Activated naive CD4-positive, alpha-beta T cell treated with anti-CD3 and anti-CD28 coated beads, Interleukin-2, amount 50 U/mL, for 24 hours (primary cell): ENCODE measurements at regions not wholly inside any gene's neighbourhood (a gene's known extent, or its start where the extent isn't known, plus 50 kb on each side); places are given as distances from the start of the nearest gene placed in this dataset.

ENCODE experiments used
- H3K27ac Mint-ChIP-seq: one replicate; pipeline ENCODE4 v1.8.0; 2021; ENCODE audit warnings: mild to moderate bottlenecking, mixed read lengths
- H3K27me3 Mint-ChIP-seq: one replicate; pipeline ENCODE4 v1.8.0; 2021; ENCODE audit warnings: mixed read lengths
- H3K36me3 Mint-ChIP-seq: one replicate; pipeline ENCODE4 v1.8.0; 2021; ENCODE audit warnings: mixed read lengths
- H3K4me1 Mint-ChIP-seq: one replicate; pipeline ENCODE4 v1.8.0; 2021; ENCODE audit warnings: mixed read lengths
- H3K4me3 Mint-ChIP-seq: one replicate; pipeline ENCODE4 v1.8.0; 2021; ENCODE audit warnings: mild to moderate bottlenecking, mixed read lengths
- H3K9me3 Mint-ChIP-seq: one replicate; pipeline ENCODE4 v1.8.0; 2021; ENCODE audit warnings: mixed read lengths

GRCh38 chr3:144148356-144148755 lies 176.7 kb downstream of the DIPK2A start:
- Mint-ChIP-seq H3K36me3 (no peaks in the 10 kb centered on the region), H3K27me3 (peaks cover 4% of the 10 kb centered on the region), H3K9me3 (no peaks in the 10 kb centered on the region), H3K4me1 (no peaks in the 10 kb centered on the region), H3K4me3 (no peak overlapping the region), H3K27ac (no peak overlapping the region)

- no peak overlapping the region for H3K4me3 Mint-ChIP-seq
- H3K27ac Mint-ChIP-seq, result no peak overlapping the region
- H3K27me3 Mint-ChIP-seq, result peaks cover 2% of the 10 kb centered on the region
- H3K4me1 Mint-ChIP-seq, result no peaks in the 10 kb centered on the region
- no peaks in the 10 kb centered on the region for H3K36me3 Mint-ChIP-seq
- H3K9me3 Mint-ChIP-seq, result no peaks in the 10 kb centered on the region
Observed at GRCh38 chr3:144151983-144152382, 180.4 kb downstream of the DIPK2A start.

- H3K27me3 Mint-ChIP-seq, result peaks cover 1% of the 10 kb centered on the region
Observed at GRCh38 chr3:144160627-144161026, 189.0 kb downstream of the DIPK2A start.

GRCh38 chr3:144162042-144162441 lies 190.4 kb downstream of the DIPK2A start:
- Mint-ChIP-seq H3K36me3 (no peaks in the 10 kb centered on the region), H3K27me3 (peaks cover 1% of the 10 kb centered on the region), H3K27ac (no peak overlapping the region), H3K4me3 (no peak overlapping the region), H3K4me1 (no peaks in the 10 kb centered on the region), H3K9me3 (no peaks in the 10 kb centered on the region)

More at GRCh38 chr3:144160627-144161026, 189.0 kb downstream of the DIPK2A start:
- no peaks in the 10 kb centered on the region for H3K9me3 Mint-ChIP-seq
- no peak overlapping the region for H3K4me3 Mint-ChIP-seq
- H3K27ac Mint-ChIP-seq, result no peak overlapping the region
- H3K36me3 Mint-ChIP-seq, result no peaks in the 10 kb centered on the region
- no peaks in the 10 kb centered on the region for H3K4me1 Mint-ChIP-seq

GRCh38 chr3:144164352-144164751 lies 192.7 kb downstream of the DIPK2A start:
- Mint-ChIP-seq H3K4me1 (no peaks in the 10 kb centered on the region), H3K27ac (no peak overlapping the region), H3K4me3 (no peak overlapping the region), H3K9me3 (no peaks in the 10 kb centered on the region), H3K27me3 (peaks cover 1% of the 10 kb centered on the region), H3K36me3 (no peaks in the 10 kb centered on the region)

GRCh38 chr3:144165482-144165881 lies 193.9 kb downstream of the DIPK2A start:
- no peak overlapping the region for H3K4me3 Mint-ChIP-seq
- no peaks in the 10 kb centered on the region for H3K4me1 Mint-ChIP-seq
- H3K9me3 Mint-ChIP-seq, result no peaks in the 10 kb centered on the region
- H3K27me3 Mint-ChIP-seq, result peaks cover 2% of the 10 kb centered on the region
- no peaks in the 10 kb centered on the region for H3K36me3 Mint-ChIP-seq
- H3K27ac Mint-ChIP-seq, result no peak overlapping the region

GRCh38 chr3:144167634-144168033 lies 196.0 kb downstream of the DIPK2A start:
- no peak overlapping the region for H3K27ac Mint-ChIP-seq
- no peaks in the 10 kb centered on the region for H3K9me3 Mint-ChIP-seq
- H3K36me3 Mint-ChIP-seq, result no peaks in the 10 kb centered on the region
- no peak overlapping the region for H3K4me3 Mint-ChIP-seq
- no peaks in the 10 kb centered on the region for H3K4me1 Mint-ChIP-seq
- H3K27me3 Mint-ChIP-seq, result peaks cover 2% of the 10 kb centered on the region

- H3K27ac Mint-ChIP-seq, result no peak overlapping the region
- no peak overlapping the region for H3K4me3 Mint-ChIP-seq
- H3K36me3 Mint-ChIP-seq, result no peaks in the 10 kb centered on the region
- H3K27me3 Mint-ChIP-seq, result peaks cover 1% of the 10 kb centered on the region
- no peaks in the 10 kb centered on the region for H3K4me1 Mint-ChIP-seq
- H3K9me3 Mint-ChIP-seq, result no peaks in the 10 kb centered on the region
Observed at GRCh38 chr3:144173491-144173890, 201.9 kb downstream of the DIPK2A start.

GRCh38 chr3:144175644-144176425 lies 204.2 kb downstream of the DIPK2A start:
- Mint-ChIP-seq H3K9me3 (no peaks in the 10 kb centered on the region), H3K4me1 (no peaks in the 10 kb centered on the region), H3K27ac (no peak overlapping the region), H3K36me3 (no peaks in the 10 kb centered on the region), H3K4me3 (no peak overlapping the region), H3K27me3 (no peaks in the 10 kb centered on the region)

- H3K27me3 Mint-ChIP-seq, result no peaks in the 10 kb centered on the region
- no peak overlapping the region for H3K27ac Mint-ChIP-seq
- no peaks in the 10 kb centered on the region for H3K9me3 Mint-ChIP-seq
- H3K36me3 Mint-ChIP-seq, result no peaks in the 10 kb centered on the region
- no peak overlapping the region for H3K4me3 Mint-ChIP-seq
- no peaks in the 10 kb centered on the region for H3K4me1 Mint-ChIP-seq
Observed at GRCh38 chr3:144177649-144178048, 206.0 kb downstream of the DIPK2A start.

GRCh38 chr3:144178607-144179006 lies 207.0 kb downstream of the DIPK2A start:
- H3K36me3 Mint-ChIP-seq, result no peaks in the 10 kb centered on the region

GRCh38 chr3:144181062-144181461 lies 209.4 kb downstream of the DIPK2A start:
- Mint-ChIP-seq H3K9me3 (peaks cover 7% of the 10 kb centered on the region), H3K36me3 (no peaks in the 10 kb centered on the region), H3K27me3 (no peaks in the 10 kb centered on the region), H3K27ac (no peak overlapping the region), H3K4me1 (no peaks in the 10 kb centered on the region), H3K4me3 (no peak overlapping the region)

More at GRCh38 chr3:144178607-144179006, 207.0 kb downstream of the DIPK2A start:
- no peaks in the 10 kb centered on the region for H3K9me3 Mint-ChIP-seq
- H3K4me1 Mint-ChIP-seq, result no peaks in the 10 kb centered on the region
- no peak overlapping the region for H3K4me3 Mint-ChIP-seq
- H3K27ac Mint-ChIP-seq, result no peak overlapping the region
- H3K27me3 Mint-ChIP-seq, result no peaks in the 10 kb centered on the region

GRCh38 chr3:144182501-144182900 lies 210.9 kb downstream of the DIPK2A start:
- H3K4me3 Mint-ChIP-seq, result no peak overlapping the region
- no peaks in the 10 kb centered on the region for H3K27me3 Mint-ChIP-seq

GRCh38 chr3:144185276-144185675 lies 213.7 kb downstream of the DIPK2A start:
- peaks cover 14% of the 10 kb centered on the region for H3K4me1 Mint-ChIP-seq
- peaks cover 7% of the 10 kb centered on the region for H3K9me3 Mint-ChIP-seq
- no peak overlapping the region for H3K27ac Mint-ChIP-seq
- no peaks in the 10 kb centered on the region for H3K27me3 Mint-ChIP-seq
- H3K4me3 Mint-ChIP-seq, result no peak overlapping the region
- no peaks in the 10 kb centered on the region for H3K36me3 Mint-ChIP-seq

More at GRCh38 chr3:144182501-144182900, 210.9 kb downstream of the DIPK2A start:
- H3K36me3 Mint-ChIP-seq, result no peaks in the 10 kb centered on the region
- H3K9me3 Mint-ChIP-seq, result peaks cover 7% of the 10 kb centered on the region
- no peak overlapping the region for H3K27ac Mint-ChIP-seq
- H3K4me1 Mint-ChIP-seq, result peaks cover 5% of the 10 kb centered on the region

GRCh38 chr3:144187531-144188210 lies 216.0 kb downstream of the DIPK2A start:
- Mint-ChIP-seq H3K27ac (no peak overlapping the region), H3K36me3 (no peaks in the 10 kb centered on the region), H3K4me3 (no peak overlapping the region), H3K4me1 (peaks cover 14% of the 10 kb centered on the region), H3K27me3 (no peaks in the 10 kb centered on the region), H3K9me3 (peaks cover 13% of the 10 kb centered on the region)

GRCh38 chr3:144189044-144189443 lies 217.4 kb downstream of the DIPK2A start:
- H3K4me3 Mint-ChIP-seq, result no peak overlapping the region
- H3K36me3 Mint-ChIP-seq, result no peaks in the 10 kb centered on the region
- no peak overlapping the region for H3K27ac Mint-ChIP-seq
- H3K27me3 Mint-ChIP-seq, result peaks cover 1% of the 10 kb centered on the region
- peaks cover 20% of the 10 kb centered on the region for H3K9me3 Mint-ChIP-seq
- peaks cover 14% of the 10 kb centered on the region for H3K4me1 Mint-ChIP-seq
